Stimulated activated CD4-positive, alpha-beta T cell treated with anti-CD3 and anti-CD28 coated beads, TNF-alpha, amount 100 ng/mL, for 24 hours (primary cell): ENCODE measurements at regions not wholly inside any gene's neighbourhood (a gene's known extent, or its start where the extent isn't known, plus 50 kb on each side); places are given as distances from the start of the nearest gene placed in this dataset.

Experiments
- DNase-seq, 3 experiments: peaks; one replicate each; pipeline ENCODE4 v3.0.0-alpha.2; 2020; ENCODE audit warnings: low read depth in 3 of 3

GRCh38 chr20:60573003-60573680, 614.9 kb downstream of the CDH26 start:
- no peak for DNase-seq

- no peak for DNase-seq
These were observed 618.0 kb downstream of the CDH26 start for GRCh38 chr20:60576236-60576635.

- no peak for DNase-seq
These were observed 621.8 kb downstream of the CDH26 start for GRCh38 chr20:60579941-60580515.

GRCh38 chr20:60581606-60582115, 623.4 kb downstream of the CDH26 start:
- DNase-seq: no peak

- no peak for DNase-seq
These were observed 625.5 kb downstream of the CDH26 start for GRCh38 chr20:60583741-60584140.

GRCh38 chr20:60584221-60584620, 626.0 kb downstream of the CDH26 start:
- DNase-seq: no peak

GRCh38 chr20:60585651-60586050, 627.4 kb downstream of the CDH26 start:
- DNase-seq: no peak

GRCh38 chr20:60586269-60587050, 628.2 kb downstream of the CDH26 start:
- DNase-seq: no peak

- no peak for DNase-seq
These were observed 629.8 kb downstream of the CDH26 start for GRCh38 chr20:60587986-60588385.

GRCh38 chr20:60589623-60590022, 631.4 kb downstream of the CDH26 start:
- no peak for DNase-seq

- DNase-seq: no peak
These were observed 633.1 kb downstream of the CDH26 start for GRCh38 chr20:60591172-60591799.

- DNase-seq: no peak
These were observed 640.3 kb downstream of the CDH26 start for GRCh38 chr20:60598528-60598927.

- DNase-seq: no peak
These were observed 641.2 kb downstream of the CDH26 start for GRCh38 chr20:60599381-60599780.

- DNase-seq: no peak
These were observed 641.8 kb downstream of the CDH26 start for GRCh38 chr20:60600036-60600435.

- DNase-seq: no peak
These were observed 628.0 kb upstream of the CDH4 start for GRCh38 chr20:60624066-60624465.

- DNase-seq: no peak
These were observed 624.1 kb upstream of the CDH4 start for GRCh38 chr20:60627751-60628565.

- DNase-seq: no peak
These were observed 623.3 kb upstream of the CDH4 start for GRCh38 chr20:60628749-60629148.

- no peak for DNase-seq
These were observed 622.9 kb upstream of the CDH4 start for GRCh38 chr20:60629206-60629605.

- DNase-seq: no peak
These were observed 621.5 kb upstream of the CDH4 start for GRCh38 chr20:60630609-60631008.

- DNase-seq: no peak
These were observed 620.3 kb upstream of the CDH4 start for GRCh38 chr20:60631585-60632287.
